DOHH2 (cell line): ENCODE measurements at regions not wholly inside any gene's neighbourhood (a gene's known extent, or its start where the extent isn't known, plus 50 kb on each side); places are given as distances from the start of the nearest gene placed in this dataset.

Experiments
- H3F3A ChIP-seq: fragments of 200-600 bp; sonication (generic), shearing (Covaris generic); 2 replicates; pipeline ENCODE4 v1.6.0; 2016; ENCODE audit warnings: antibody characterized with exemption, mild to moderate bottlenecking; ENCODE audit not compliant: control insufficient read depth, insufficient read depth
- H3K27ac ChIP-seq: fragments of 200-600 bp; sonication (generic); 2 replicates; pipeline ENCODE4 v1.5.1; 2014; ENCODE audit warnings: low read depth, mild to moderate bottlenecking, low read length, moderate library complexity
- H3K27me3 ChIP-seq: fragments of 200-600 bp; sonication (generic); 2 replicates; pipeline ENCODE4 v1.6.1; 2014; ENCODE audit warnings: mild to moderate bottlenecking, low read length, mixed read lengths; ENCODE audit not compliant: control insufficient read depth
- H3K36me3 ChIP-seq: fragments of 200-600 bp; sonication (generic); 2 replicates; pipeline ENCODE4 v1.6.1; 2014; ENCODE audit warnings: mild to moderate bottlenecking, low read length, moderate library complexity, mixed read lengths; ENCODE audit not compliant: control insufficient read depth
- H3K4me1 ChIP-seq: fragments of 200-600 bp; sonication (generic); 2 replicates; pipeline ENCODE4 v1.6.1; 2014; ENCODE audit warnings: mild to moderate bottlenecking, low read length, mixed read lengths; ENCODE audit not compliant: control insufficient read depth
- H3K4me2 ChIP-seq: fragments of 200-600 bp; sonication (generic); 2 replicates; pipeline ENCODE4 v1.6.0; 2014; ENCODE audit warnings: mild to moderate bottlenecking, low read length, moderate library complexity
- H3K4me3 ChIP-seq: fragments of 200-600 bp; sonication (generic); 2 replicates; pipeline ENCODE4 v1.5.1; 2014; ENCODE audit warnings: mild to moderate bottlenecking, low read length, mixed read lengths
- H3K79me2 ChIP-seq: fragments of 200-600 bp; sonication (generic); 2 replicates; pipeline ENCODE4 v1.6.1; 2014; ENCODE audit warnings: mild to moderate bottlenecking, low read length, mixed read lengths; ENCODE audit not compliant: control insufficient read depth
- H3K9me2 ChIP-seq: fragments of 200-600 bp; sonication (generic); replicated peaks from 2 replicates; pipeline ENCODE4 v1.6.1; 2014; ENCODE audit warnings: mild to moderate bottlenecking, low read length, mixed read lengths; ENCODE audit not compliant: control insufficient read depth
- H3K9me3 ChIP-seq: fragments of 200-600 bp; sonication (generic); 2 replicates; pipeline ENCODE4 v1.6.1; 2014; ENCODE audit warnings: antibody characterized with exemption, low read length, mixed read lengths; ENCODE audit not compliant: control insufficient read depth, insufficient read depth
- H4K20me1 ChIP-seq: fragments of 200-600 bp; sonication (generic); 2 replicates; pipeline ENCODE4 v1.6.0; 2014; ENCODE audit warnings: low read depth, mild to moderate bottlenecking, antibody characterized with exemption, low read length, moderate library complexity; ENCODE audit not compliant: control insufficient read depth, insufficient read depth
- EZH2phosphoT487 ChIP-seq: fragments of 200-600 bp; sonication (generic); IDR thresholded peaks from 2 replicates; pipeline ENCODE4 v1.6.1; 2017; ENCODE audit warnings: borderline replicate concordance, mild to moderate bottlenecking, antibody characterized with exemption, low read length, moderate library complexity, mixed read lengths
- TF ChIP-seq, protein P1 (sequence below): fragments of 200-600 bp; sonication (generic); IDR thresholded peaks from one replicate; pipeline ENCODE4 v1.5.1; 2014; ENCODE audit warnings: antibody characterized with exemption, mild to moderate bottlenecking, low read depth, low read length; ENCODE audit not compliant: poor library complexity, severe bottlenecking

DNA sequence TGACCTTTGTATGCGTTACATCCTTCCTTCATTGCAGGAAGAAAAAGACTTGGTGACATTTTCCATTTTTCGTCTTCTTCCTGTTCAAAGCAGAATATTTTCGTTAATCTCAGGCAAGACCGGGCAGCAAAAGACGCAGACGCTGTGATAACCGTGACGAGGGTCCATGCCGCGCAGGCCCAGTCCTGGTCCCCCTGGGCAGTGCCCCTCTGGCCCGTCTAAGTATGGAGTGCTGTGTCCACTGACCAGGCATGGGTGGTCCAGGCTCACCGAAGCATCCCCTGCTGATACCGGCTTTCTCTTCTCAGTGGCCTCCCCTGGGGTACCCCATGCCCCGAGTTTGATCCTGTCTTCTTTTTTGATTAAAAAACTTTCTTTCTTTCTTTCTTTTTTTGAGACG is 135.2 kb upstream of the ASB18 start:
- no peak overlapping the region for H3K4me2 ChIP-seq
- no peaks in the 10 kb centered on the region for H3F3A ChIP-seq
- H3K79me2 ChIP-seq: no peaks in the 10 kb centered on the region
- H3K36me3 ChIP-seq: no peaks in the 10 kb centered on the region
- H3K4me1 ChIP-seq: peaks cover 18% of the 10 kb centered on the region
- no peaks in the 10 kb centered on the region for H4K20me1 ChIP-seq
- TF ChIP-seq EZH2phosphoT487: no peak
- TF ChIP-seq, protein P1, sequence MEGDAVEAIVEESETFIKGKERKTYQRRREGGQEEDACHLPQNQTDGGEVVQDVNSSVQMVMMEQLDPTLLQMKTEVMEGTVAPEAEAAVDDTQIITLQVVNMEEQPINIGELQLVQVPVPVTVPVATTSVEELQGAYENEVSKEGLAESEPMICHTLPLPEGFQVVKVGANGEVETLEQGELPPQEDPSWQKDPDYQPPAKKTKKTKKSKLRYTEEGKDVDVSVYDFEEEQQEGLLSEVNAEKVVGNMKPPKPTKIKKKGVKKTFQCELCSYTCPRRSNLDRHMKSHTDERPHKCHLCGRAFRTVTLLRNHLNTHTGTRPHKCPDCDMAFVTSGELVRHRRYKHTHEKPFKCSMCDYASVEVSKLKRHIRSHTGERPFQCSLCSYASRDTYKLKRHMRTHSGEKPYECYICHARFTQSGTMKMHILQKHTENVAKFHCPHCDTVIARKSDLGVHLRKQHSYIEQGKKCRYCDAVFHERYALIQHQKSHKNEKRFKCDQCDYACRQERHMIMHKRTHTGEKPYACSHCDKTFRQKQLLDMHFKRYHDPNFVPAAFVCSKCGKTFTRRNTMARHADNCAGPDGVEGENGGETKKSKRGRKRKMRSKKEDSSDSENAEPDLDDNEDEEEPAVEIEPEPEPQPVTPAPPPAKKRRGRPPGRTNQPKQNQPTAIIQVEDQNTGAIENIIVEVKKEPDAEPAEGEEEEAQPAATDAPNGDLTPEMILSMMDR: no peak
- no peaks in the 10 kb centered on the region for H3K9me2 ChIP-seq
- H3K4me3 ChIP-seq: no peak overlapping the region
- no peak overlapping the region for H3K27ac ChIP-seq
- no peaks in the 10 kb centered on the region for H3K27me3 ChIP-seq
- no peaks in the 10 kb centered on the region for H3K9me3 ChIP-seq

DNA sequence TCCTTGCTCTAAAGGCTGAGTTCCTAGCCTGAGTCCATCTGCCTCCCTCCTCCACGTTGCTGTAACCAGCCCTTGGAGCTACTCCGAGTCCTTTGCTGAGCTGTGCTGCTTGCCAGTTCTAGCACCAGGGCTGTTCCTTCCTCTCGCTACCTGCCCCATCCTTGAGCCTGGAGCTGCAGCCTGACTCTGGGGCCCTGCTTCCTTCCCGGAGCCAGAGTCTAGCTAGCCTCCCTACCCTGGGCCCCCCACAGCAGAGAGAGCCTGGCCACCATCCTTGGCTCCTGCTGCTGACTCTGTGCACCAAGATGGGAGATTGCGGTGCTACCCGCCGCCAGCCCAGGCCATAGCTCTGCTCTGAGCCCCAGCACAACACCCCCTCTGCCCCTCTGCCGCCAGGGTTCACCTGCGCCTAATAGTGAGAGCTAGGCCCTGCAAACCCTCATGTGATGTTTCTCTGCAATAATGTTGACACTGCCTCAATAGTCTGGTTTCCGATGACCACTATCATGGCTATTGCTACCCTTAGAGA is 135.9 kb upstream of the ASB18 start:
- H3K9me3 ChIP-seq: no peaks in the 10 kb centered on the region
- H3K36me3 ChIP-seq: no peaks in the 10 kb centered on the region
- H3K79me2 ChIP-seq: no peaks in the 10 kb centered on the region
- TF ChIP-seq EZH2phosphoT487: no peak
- H3K4me3 ChIP-seq: no peak overlapping the region
- no peaks in the 10 kb centered on the region for H3K27me3 ChIP-seq
- no peak overlapping the region for H3K27ac ChIP-seq
- no peaks in the 10 kb centered on the region for H3K9me2 ChIP-seq
- no peaks in the 10 kb centered on the region for H4K20me1 ChIP-seq
- H3K4me1 ChIP-seq: peaks cover 18% of the 10 kb centered on the region
- no peaks in the 10 kb centered on the region for H3F3A ChIP-seq
- H3K4me2 ChIP-seq: no peak overlapping the region

DNA sequence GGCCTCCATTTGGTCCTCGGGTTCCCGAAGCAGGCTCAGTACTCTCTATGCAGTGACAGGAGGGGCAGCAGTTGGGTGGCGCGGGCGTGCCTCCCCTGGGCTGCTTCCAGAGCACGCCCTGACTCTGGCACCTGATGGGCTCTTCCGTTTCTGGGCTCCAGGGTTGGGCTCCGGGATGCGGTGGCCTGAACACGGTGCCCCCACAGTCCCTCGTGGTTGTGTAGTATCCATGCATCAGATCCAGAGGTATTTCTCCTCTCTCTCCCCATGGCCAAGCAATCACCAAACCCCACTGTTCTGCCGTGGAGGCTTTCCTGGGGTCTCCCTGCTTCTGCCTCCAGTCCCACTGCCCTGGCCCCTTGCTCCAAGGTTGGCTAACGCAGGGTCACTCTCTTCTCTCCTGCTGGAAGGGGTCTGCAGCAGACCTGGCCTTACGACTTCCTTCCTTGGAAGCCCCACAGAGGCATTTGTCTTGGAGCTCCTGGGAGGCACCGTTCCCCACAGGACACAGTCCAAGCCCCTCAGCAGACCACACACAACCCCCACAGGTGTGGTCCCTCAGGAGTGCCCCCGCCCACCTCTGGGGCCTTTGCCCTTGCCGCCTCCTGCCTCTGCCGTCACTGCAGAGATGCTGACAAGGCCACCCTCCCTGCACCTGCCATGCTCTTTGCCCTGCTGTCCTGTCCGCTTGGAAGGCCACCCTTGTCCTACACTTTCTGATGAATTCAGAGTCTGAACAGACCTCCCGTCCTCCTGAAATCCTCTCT is 136.6 kb upstream of the ASB18 start:
- H4K20me1 ChIP-seq: no peaks in the 10 kb centered on the region
- H3K4me2 ChIP-seq: no peak overlapping the region
- no peaks in the 10 kb centered on the region for H3K79me2 ChIP-seq
- no peaks in the 10 kb centered on the region for H3K27me3 ChIP-seq
- peaks cover 18% of the 10 kb centered on the region for H3K4me1 ChIP-seq
- no peak overlapping the region for H3K4me3 ChIP-seq
- H3K27ac ChIP-seq: no peak overlapping the region
- H3F3A ChIP-seq: no peaks in the 10 kb centered on the region
- no peaks in the 10 kb centered on the region for H3K9me2 ChIP-seq
- H3K9me3 ChIP-seq: no peaks in the 10 kb centered on the region
- H3K36me3 ChIP-seq: no peaks in the 10 kb centered on the region
- TF ChIP-seq EZH2phosphoT487: no peak
- TF ChIP-seq, protein P1: no peak

DNA sequence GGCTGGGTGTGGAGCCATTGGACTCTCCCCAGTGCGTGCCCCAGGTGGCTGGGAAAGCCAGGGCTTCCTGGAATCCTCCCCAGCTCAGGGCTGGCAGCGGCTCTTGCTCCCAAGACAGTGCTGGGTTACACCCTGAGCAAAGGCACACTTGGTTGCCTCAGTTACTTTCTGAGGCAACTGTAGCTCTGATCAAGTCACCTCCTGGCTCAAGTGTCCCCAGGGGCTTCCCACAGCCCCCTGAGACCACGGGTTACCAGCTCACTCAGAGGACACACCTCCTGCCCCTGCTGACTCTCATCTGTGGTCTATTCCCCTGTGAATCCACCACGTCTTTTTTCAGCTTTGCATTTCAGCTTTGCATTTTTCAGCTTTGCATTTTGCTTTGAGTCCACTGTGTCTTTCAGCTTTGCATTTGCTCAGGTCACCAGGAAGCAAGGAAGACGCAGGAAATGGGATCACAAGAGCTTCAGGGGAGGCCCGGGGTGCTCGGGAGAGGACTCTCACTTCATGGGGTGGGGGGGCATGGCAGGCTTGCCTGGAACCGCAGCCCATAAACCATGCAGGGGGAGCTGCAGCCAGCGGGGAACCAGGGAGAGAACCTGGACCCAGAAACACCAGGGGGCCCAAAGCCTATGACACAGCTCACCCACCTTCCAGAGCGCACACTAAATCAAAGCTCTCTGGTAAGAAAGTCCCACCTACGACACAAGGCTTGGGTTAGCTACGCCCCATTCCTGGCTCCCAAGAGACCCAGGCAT is 138.0 kb upstream of the ASB18 start:
- Histone ChIP-seq H3K4me1 (peaks cover 18% of the 10 kb centered on the region), H3K27me3 (no peaks in the 10 kb centered on the region), H3K79me2 (no peaks in the 10 kb centered on the region), H3K36me3 (no peaks in the 10 kb centered on the region), H3K4me3 (peak overlapping the region; percentile 57), H3K27ac (peak overlapping the region; percentile 35; the same call in 1 of the 2 replicates), H3F3A (no peaks in the 10 kb centered on the region), H3K9me3 (no peaks in the 10 kb centered on the region), H3K4me2 (peak overlapping the region; percentile 58), H4K20me1 (no peaks in the 10 kb centered on the region), H3K9me2 (no peaks in the 10 kb centered on the region)
- TF ChIP-seq, protein P1: no peak
- no peak for TF ChIP-seq EZH2phosphoT487
